Cardiac fibroblast (primary cell): ENCODE measurements at regions not wholly inside any gene's neighbourhood (a gene's known extent, or its start where the extent isn't known, plus 50 kb on each side); places are given as distances from the start of the nearest gene placed in this dataset.

ENCODE experiments used
- DNase-seq, 2 donors: peaks; one replicate each; pipeline versions ENCODE4 v3.0.0 to v3.0.0-alpha.2; 2010; ENCODE audit warnings: low read depth in 2 of 2
- H3K4me3 ChIP-seq, 2 donors: replicated peaks in 1 of 2; 1 replicate in 1 of 2; 2 replicates in 1 of 2; pipeline ENCODE4 v1.5.1; 2011; ENCODE audit warnings: low read depth in 2 of 2, low read length in 2 of 2, mild to moderate bottlenecking in 2 of 2, moderate library complexity in 1 of 2
- TF ChIP-seq, protein P1 (sequence below): IDR thresholded peaks from one replicate; pipeline ENCODE4 v1.5.1; 2011; ENCODE audit warnings: low read depth, mild to moderate bottlenecking, low read length, inconsistent platforms

DNA sequence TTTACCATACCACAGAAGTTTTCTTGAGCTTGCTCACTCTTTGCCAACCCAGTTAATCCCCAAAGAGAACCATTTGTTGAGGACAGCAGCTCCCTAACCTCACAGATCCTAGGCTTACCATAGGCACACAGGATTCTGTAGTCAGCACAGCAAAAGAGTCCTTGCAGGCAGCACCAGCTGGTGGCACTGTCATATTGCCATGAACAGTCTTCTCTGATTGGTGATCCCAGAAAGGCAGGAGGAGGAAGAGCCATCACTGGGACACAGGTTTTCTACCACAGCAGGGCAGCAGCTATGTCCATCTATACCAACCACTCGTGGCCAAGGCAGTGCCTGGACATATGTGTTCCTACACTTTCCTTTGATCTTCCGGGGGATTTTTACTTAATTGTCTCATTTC, 297.1 kb upstream of the CD180 start:
- TF ChIP-seq, protein P1, sequence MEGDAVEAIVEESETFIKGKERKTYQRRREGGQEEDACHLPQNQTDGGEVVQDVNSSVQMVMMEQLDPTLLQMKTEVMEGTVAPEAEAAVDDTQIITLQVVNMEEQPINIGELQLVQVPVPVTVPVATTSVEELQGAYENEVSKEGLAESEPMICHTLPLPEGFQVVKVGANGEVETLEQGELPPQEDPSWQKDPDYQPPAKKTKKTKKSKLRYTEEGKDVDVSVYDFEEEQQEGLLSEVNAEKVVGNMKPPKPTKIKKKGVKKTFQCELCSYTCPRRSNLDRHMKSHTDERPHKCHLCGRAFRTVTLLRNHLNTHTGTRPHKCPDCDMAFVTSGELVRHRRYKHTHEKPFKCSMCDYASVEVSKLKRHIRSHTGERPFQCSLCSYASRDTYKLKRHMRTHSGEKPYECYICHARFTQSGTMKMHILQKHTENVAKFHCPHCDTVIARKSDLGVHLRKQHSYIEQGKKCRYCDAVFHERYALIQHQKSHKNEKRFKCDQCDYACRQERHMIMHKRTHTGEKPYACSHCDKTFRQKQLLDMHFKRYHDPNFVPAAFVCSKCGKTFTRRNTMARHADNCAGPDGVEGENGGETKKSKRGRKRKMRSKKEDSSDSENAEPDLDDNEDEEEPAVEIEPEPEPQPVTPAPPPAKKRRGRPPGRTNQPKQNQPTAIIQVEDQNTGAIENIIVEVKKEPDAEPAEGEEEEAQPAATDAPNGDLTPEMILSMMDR, result peak; percentile 35
- peak; percentile 45 to 46 for DNase-seq
- H3K4me3 ChIP-seq, result no peak overlapping the region

DNA sequence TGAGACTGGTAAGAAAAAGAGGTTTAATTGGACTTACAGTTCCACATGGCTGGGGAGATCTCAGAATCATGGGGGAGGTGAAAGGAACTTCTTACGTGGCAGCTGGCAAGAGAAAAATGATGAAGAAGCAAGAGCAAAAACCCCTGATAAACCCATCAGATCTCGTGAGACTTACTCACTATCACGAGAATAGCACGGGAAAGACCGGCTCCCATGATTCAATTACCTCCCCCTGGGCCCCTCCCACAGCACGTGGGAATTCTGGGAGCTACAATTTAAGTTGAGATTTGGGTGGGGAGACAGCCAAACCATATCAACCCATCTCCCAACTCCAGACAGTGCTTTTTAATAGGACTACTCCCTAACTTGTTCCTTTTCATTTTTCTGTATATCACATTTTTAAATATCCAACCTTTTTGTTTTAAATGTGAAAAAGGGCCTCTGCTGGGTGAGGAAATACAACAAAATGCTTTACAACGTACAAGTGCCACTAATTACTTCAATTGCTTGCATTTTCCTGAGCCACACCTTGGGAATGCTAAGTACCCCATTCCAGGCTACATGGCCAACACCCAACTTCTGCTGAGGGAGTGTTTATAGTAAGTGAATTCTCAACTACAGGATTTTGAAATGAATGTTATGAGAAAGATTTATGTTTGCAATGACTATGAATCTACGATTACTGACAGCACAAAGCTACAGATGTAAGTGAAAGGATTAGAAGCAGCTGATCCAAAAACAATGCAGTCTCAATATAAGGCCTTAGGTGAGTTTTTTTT, 294.1 kb upstream of the CD180 start:
- DNase-seq, result no peak
- TF ChIP-seq, protein P1, result no peak
- no peak overlapping the region for H3K4me3 ChIP-seq

DNA sequence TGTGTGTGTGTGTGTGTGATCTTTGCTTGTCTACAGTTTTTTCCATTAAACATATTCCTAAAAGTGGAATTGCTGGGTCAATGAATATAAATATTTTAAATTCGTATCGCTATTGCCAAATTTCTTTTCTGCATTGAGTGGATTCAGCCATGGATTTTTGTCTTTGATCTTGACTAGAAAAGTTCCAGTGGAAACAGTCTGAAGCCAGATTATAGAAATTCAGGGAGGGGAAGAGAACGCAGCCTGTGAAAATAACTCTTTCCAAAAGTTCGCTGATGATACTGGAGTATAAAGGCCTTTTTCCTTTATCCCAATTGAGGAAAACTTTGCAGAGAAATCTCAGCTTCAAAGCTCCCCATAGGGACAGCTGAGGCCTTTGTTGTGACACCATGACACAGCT, 292.3 kb upstream of the CD180 start:
- TF ChIP-seq, protein P1, result no peak
- DNase-seq, result no peak
- H3K4me3 ChIP-seq, result no peak overlapping the region

DNA sequence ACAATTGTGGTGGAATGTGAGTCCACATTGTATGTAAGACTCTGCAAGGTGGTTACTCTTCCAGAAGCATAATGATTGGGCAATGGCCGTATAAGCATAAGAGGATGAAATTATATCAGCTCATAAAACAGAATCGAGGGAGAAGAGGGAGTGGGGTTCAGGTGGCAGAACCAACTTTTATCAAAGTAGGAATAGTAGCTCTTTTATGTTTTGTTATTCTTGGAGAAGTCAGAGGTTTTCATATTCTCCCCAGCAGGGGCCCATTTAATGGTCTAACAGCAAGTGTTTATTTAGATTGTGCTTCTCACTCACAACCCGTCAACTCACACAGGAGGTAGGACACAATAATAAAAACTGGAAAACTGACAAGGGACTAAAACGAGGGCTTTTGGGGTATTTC, 291.3 kb upstream of the CD180 start:
- no peak for DNase-seq
- TF ChIP-seq, protein P1, result no peak

DNA sequence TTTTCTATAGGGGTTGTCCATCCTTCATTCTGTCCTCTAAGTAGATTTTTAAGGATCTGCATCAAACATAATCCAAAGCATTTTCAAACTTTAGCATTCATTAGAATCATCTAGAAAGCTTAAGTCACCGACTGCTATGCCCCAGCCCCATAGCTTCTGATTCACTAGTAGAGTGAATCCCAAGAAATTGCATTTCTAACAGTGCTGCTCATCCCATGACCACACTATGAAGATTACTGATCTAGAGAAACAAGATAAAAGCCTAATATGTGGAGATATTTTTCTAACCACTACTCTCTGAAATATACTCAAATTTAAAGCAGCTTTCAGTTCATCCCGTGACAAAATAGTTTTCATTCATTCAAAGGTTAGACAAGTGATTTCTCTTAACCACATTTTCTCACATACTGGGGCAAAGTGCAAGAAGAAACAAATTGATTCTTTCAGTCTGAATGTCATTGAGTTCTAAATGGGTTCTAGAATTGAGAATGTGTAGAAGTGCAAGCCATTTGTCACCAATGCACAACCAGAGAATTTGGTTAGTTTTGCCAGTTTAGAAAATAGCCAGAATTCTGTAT, 286.9 kb upstream of the CD180 start:
- DNase-seq, result no peak
- TF ChIP-seq, protein P1, result no peak
- no peak overlapping the region for H3K4me3 ChIP-seq

More for the DNA sequence above, 291.3 kb upstream of the CD180 start:
- no peak overlapping the region for H3K4me3 ChIP-seq

DNA sequence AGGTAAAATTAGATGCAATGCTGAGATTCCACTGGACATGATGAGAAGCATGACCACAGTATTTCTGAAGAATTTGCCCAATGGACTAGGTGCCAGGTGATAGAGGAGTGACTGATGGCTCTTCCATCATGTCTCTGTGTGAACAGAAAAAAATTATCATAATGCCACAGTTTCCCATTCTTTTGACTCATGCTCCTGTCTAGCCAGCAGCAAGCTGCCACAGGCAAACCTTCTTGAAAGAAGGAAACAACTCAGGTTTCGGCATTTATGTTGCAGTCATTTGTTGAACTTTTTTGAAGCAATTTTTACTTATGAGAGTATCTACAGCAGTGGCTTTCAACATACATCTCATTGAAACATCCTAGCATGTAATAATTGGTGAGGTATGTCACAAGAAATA, 284.8 kb upstream of the CD180 start:
- no peak for DNase-seq
- TF ChIP-seq, protein P1, result no peak
- H3K4me3 ChIP-seq, result no peak overlapping the region
